PFSK-1 (cell line): ENCODE measurements at regions not wholly inside any gene's neighbourhood (a gene's known extent, or its start where the extent isn't known, plus 50 kb on each side); places are given as distances from the start of the nearest gene placed in this dataset.

ENCODE experiments used
- FOXP2 ChIP-seq: optimal IDR thresholded peaks from 2 replicates; pipeline ENCODE3; 2011; ENCODE audit warnings: borderline replicate concordance, control low read depth, inconsistent platforms; ENCODE audit not compliant: insufficient read depth; ENCODE audit errors: extremely low read length, extremely low read depth
- POLR2AphosphoS5 ChIP-seq: IDR thresholded peaks from 2 replicates; pipeline ENCODE4 v1.6.1; 2012; ENCODE audit warnings: low read depth, mild to moderate bottlenecking, control low read depth, low read length, moderate library complexity
- REST ChIP-seq, 2 experiments: IDR thresholded peaks; 2 replicates each; pipeline versions ENCODE4 v1.6.1 to v1.8.0; 2011 to 2012; ENCODE audit warnings: low read depth in 2 of 2, low read length in 2 of 2, control low read depth in 1 of 2, inconsistent platforms in 1 of 2, mild to moderate bottlenecking in 1 of 2, moderate library complexity in 1 of 2; ENCODE audit not compliant: insufficient read depth in 1 of 2
- SIN3A ChIP-seq: IDR thresholded peaks from 2 replicates; pipeline ENCODE4 v1.6.1; 2012; ENCODE audit warnings: mild to moderate bottlenecking, low read length, moderate library complexity, borderline replicate concordance; ENCODE audit not compliant: insufficient read depth
- TAF1 ChIP-seq: IDR thresholded peaks from 2 replicates; pipeline ENCODE4 v1.6.1; 2012; ENCODE audit warnings: low read length, control low read depth, borderline replicate concordance; ENCODE audit not compliant: insufficient read depth

DNA sequence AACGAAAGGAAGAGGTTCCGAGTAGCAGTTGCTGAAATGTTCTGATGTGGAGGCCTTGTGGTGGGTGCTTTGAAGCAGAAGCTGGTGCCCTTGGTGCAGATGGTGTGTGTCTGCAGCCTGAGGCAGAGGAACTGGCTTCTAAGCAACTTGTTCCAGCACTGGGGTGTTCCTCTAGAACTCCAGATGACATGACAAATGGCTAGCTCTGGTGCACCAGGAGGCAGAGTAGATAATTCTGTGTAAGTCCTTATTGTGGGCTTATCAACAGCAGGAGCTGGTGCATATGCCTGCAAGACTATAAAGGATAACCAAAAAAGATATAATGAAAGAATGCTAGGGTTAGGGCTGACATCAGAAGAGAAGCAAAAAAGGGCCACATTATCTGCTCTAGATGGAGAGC, 76.5 kb downstream of the ARL5B start:
- TF ChIP-seq REST (IDR thresholded peaks at IDR 0.05; ENCODE audit: insufficient read depth in 1 of 2, low read depth in 2 of 2, low read length in 2 of 2): no peak
- TF ChIP-seq SIN3A: no peak
- no peak for TF ChIP-seq POLR2AphosphoS5
- TF ChIP-seq TAF1: no peak
- no peak for TF ChIP-seq FOXP2
